Neural cell (in vitro differentiated cells): ENCODE measurements at regions not wholly inside any gene's neighbourhood (a gene's known extent, or its start where the extent isn't known, plus 50 kb on each side); places are given as distances from the start of the nearest gene placed in this dataset.

Experiments
- H2AFZ ChIP-seq: fragments of 200-600, 300-800 bp; sonication (generic), shearing (Covaris generic); 2 replicates; pipeline ENCODE4 v1.6.0; 2014; ENCODE audit warnings: low read depth, mild to moderate bottlenecking, antibody characterized with exemption, low read length, moderate library complexity
- H3F3A ChIP-seq: fragments of 200-600 bp; shearing (Covaris generic); 2 replicates; pipeline ENCODE4 v1.6.1; 2016; ENCODE audit warnings: mild to moderate bottlenecking, moderate library complexity, mixed read lengths, antibody characterized with exemption, low read length; ENCODE audit not compliant: insufficient read depth, poor library complexity, severe bottlenecking
- H3K27ac ChIP-seq: fragments of 200-600, 300-800 bp; sonication (generic), shearing (Covaris generic); 2 replicates; pipeline ENCODE4 v1.5.1; 2014; ENCODE audit warnings: mild to moderate bottlenecking, low read length, moderate library complexity
- H3K27me3 ChIP-seq: fragments of 300-800, 200-600 bp; sonication (generic), shearing (Covaris generic); 2 replicates; pipeline ENCODE4 v1.6.0; 2014; ENCODE audit warnings: mild to moderate bottlenecking, low read depth, low read length, moderate library complexity; ENCODE audit not compliant: insufficient read depth
- H3K36me3 ChIP-seq: fragments of 300-800, 200-600 bp; sonication (generic), shearing (Covaris generic); 2 replicates; pipeline ENCODE4 v1.5.1; 2014; ENCODE audit warnings: mild to moderate bottlenecking, antibody characterized with exemption, low read length, moderate library complexity; ENCODE audit not compliant: insufficient read depth
- H3K4me2 ChIP-seq: fragments of 300-800, 200-600 bp; sonication (generic), shearing (Covaris generic); 2 replicates; pipeline ENCODE4 v1.6.0; 2014; ENCODE audit warnings: mild to moderate bottlenecking, low read length
- H3K4me3 ChIP-seq: fragments of 300-800, 200-600 bp; sonication (generic), shearing (Covaris generic); 2 replicates; pipeline ENCODE4 v1.5.1; 2014; ENCODE audit warnings: mild to moderate bottlenecking, low read length, moderate library complexity
- H3K79me2 ChIP-seq: fragments of 200-600 bp; shearing (Covaris generic); replicated peaks from 2 replicates; pipeline ENCODE4 v1.6.0; 2014; ENCODE audit warnings: mild to moderate bottlenecking, low read length, moderate library complexity; ENCODE audit not compliant: insufficient read depth
- H3K9ac ChIP-seq: fragments of 300-800, 200-600 bp; sonication (generic), shearing (Covaris generic); 2 replicates; pipeline ENCODE4 v1.6.1; 2016; ENCODE audit warnings: mild to moderate bottlenecking, low read length, mixed read lengths
- H3K9me2 ChIP-seq: fragments of 200-600 bp; shearing (Covaris generic); 2 replicates; pipeline ENCODE4 v1.6.1; 2016; ENCODE audit warnings: mild to moderate bottlenecking, low read length, mixed read lengths; ENCODE audit not compliant: insufficient read depth
- H3K9me3 ChIP-seq: fragments of 200-600, 300-800 bp; sonication (generic), shearing (Covaris generic); 2 replicates; pipeline ENCODE4 v1.6.1; 2016; ENCODE audit warnings: mild to moderate bottlenecking, mixed run types, low read length, moderate library complexity, mixed read lengths
- H4K20me1 ChIP-seq: fragments of 200-600 bp; shearing (Covaris generic); 2 replicates; pipeline ENCODE4 v1.6.1; 2016; ENCODE audit warnings: mild to moderate bottlenecking, mixed run types; ENCODE audit not compliant: insufficient read depth
- CTCF ChIP-seq: fragments of 450-650 bp; IDR thresholded peaks from 2 replicates; pipeline ENCODE4 v1.5.1; 2014; ENCODE audit warnings: antibody characterized with exemption, mild to moderate bottlenecking, moderate library complexity; ENCODE audit not compliant: poor library complexity, severe bottlenecking
- EP300 ChIP-seq: fragments of 450-650 bp; conservative IDR thresholded peaks from 2 replicates; pipeline ENCODE4 v1.6.1; 2014; ENCODE audit warnings: antibody characterized with exemption, mild to moderate bottlenecking, moderate library complexity; ENCODE audit not compliant: poor library complexity, severe bottlenecking
- EZH2 ChIP-seq: fragments of 200-600, 300-800 bp; shearing (Covaris generic), sonication (generic); IDR thresholded peaks from 2 replicates; pipeline ENCODE4 v1.6.1; 2014; ENCODE audit warnings: antibody characterized with exemption, low read length, borderline replicate concordance, mild to moderate bottlenecking; ENCODE audit not compliant: insufficient read depth, poor library complexity, severe bottlenecking
- MXI1 ChIP-seq: fragments of 450-650 bp; conservative IDR thresholded peaks from 2 replicates; pipeline ENCODE4 v1.6.1; 2014; ENCODE audit warnings: antibody characterized with exemption, mild to moderate bottlenecking; ENCODE audit not compliant: poor library complexity, severe bottlenecking
- POLR2AphosphoS5 ChIP-seq: IDR thresholded peaks from 2 replicates; pipeline ENCODE4 v1.6.1; 2012
- RAD21 ChIP-seq: fragments of 450-650 bp; conservative IDR thresholded peaks from 2 replicates; pipeline ENCODE4 v1.6.1; 2014; ENCODE audit warnings: antibody characterized with exemption, mild to moderate bottlenecking, moderate library complexity
- REST ChIP-seq: IDR thresholded peaks from 2 replicates; pipeline ENCODE4 v1.6.1; 2012; ENCODE audit warnings: borderline replicate concordance
- SMC3 ChIP-seq: fragments of 450-650 bp; conservative IDR thresholded peaks from 2 replicates; pipeline ENCODE4 v1.6.1; 2014; ENCODE audit warnings: antibody characterized with exemption, mild to moderate bottlenecking, moderate library complexity; ENCODE audit not compliant: poor library complexity
- TAF1 ChIP-seq: IDR thresholded peaks from 2 replicates; pipeline ENCODE4 v1.6.1; 2012; ENCODE audit warnings: low read depth

DNA sequence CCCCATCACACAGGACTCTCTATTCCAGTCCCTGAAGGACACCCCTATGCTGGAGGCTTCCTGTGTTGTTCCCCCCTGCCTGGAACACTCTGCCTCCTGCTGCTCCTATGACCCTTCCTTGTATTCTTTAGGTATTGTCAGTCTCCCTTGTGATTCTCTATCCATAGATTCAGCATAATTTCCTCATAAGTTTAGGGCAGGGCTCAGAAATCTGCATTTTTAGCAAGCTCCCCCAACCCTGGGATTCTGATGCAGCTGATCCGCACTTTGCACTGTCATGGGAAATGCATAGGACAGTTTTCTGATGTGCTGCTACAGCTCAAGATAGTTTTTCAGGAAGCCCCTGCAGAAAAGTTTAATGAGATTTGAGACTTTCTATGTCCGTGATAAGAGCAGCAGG, 79.9 kb downstream of the ADRA2A start:
- H3K4me3 ChIP-seq, result no peak overlapping the region
- H3K4me2 ChIP-seq, result no peak overlapping the region
- H3K79me2 ChIP-seq, result no peaks in the 10 kb centered on the region
- TF ChIP-seq REST, result no peak
- TF ChIP-seq EP300, result no peak
- TF ChIP-seq TAF1, result no peak
- TF ChIP-seq CTCF, result no peak
- no peak for TF ChIP-seq EZH2
- no peak for TF ChIP-seq RAD21
- no peak for TF ChIP-seq POLR2AphosphoS5
- TF ChIP-seq SMC3, result no peak
- TF ChIP-seq MXI1, result no peak
- no peaks in the 10 kb centered on the region for H3K9me3 ChIP-seq
- H2AFZ ChIP-seq, result no peak overlapping the region
- no peak overlapping the region for H3K27ac ChIP-seq
- no peaks in the 10 kb centered on the region for H3K27me3 ChIP-seq
- H4K20me1 ChIP-seq, result no peaks in the 10 kb centered on the region
- H3K36me3 ChIP-seq, result no peaks in the 10 kb centered on the region
- no peak overlapping the region for H3K9ac ChIP-seq
- H3F3A ChIP-seq, result no peaks in the 10 kb centered on the region
- H3K9me2 ChIP-seq, result no peaks in the 10 kb centered on the region

DNA sequence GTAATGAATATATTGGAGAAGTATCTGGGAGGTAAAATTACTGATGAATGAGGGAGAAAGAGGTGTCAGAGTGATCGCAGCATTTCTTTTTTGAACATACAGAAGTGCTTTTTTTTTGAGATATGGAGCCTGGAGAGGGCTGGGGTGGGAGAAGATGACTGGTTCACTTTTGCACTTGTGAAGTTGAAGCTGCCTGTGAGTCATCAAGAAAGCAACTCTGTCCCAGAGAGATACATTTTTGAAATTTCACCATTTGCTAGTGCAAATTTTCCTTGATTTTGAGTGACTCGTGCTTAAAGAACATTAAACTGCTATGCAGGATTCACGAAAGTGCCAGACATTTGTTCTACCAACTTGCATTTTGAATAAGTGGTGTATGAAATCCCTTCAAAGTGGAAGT, 81.8 kb downstream of the ADRA2A start:
- H3F3A ChIP-seq, result no peaks in the 10 kb centered on the region
- no peak overlapping the region for H3K4me2 ChIP-seq
- H3K27me3 ChIP-seq, result no peaks in the 10 kb centered on the region
- no peak for TF ChIP-seq RAD21
- TF ChIP-seq EZH2, result no peak
- H4K20me1 ChIP-seq, result no peaks in the 10 kb centered on the region
- H2AFZ ChIP-seq, result no peak overlapping the region
- no peaks in the 10 kb centered on the region for H3K9me3 ChIP-seq
- no peaks in the 10 kb centered on the region for H3K36me3 ChIP-seq
- no peaks in the 10 kb centered on the region for H3K79me2 ChIP-seq
- no peak overlapping the region for H3K9ac ChIP-seq
- H3K9me2 ChIP-seq, result no peaks in the 10 kb centered on the region
- no peak overlapping the region for H3K4me3 ChIP-seq
- no peak overlapping the region for H3K27ac ChIP-seq
